ENCODE measurements at regions not wholly inside any gene's neighbourhood (a gene's known extent, or its start where the extent isn't known, plus 50 kb on each side); places are given as distances from the start of the nearest gene placed in this dataset.
"Not testable (repeated sequence)": the region's sequence is repeated elsewhere in the genome, so short reads cannot be mapped to it uniquely, and the experiment has no call there.

DNA sequence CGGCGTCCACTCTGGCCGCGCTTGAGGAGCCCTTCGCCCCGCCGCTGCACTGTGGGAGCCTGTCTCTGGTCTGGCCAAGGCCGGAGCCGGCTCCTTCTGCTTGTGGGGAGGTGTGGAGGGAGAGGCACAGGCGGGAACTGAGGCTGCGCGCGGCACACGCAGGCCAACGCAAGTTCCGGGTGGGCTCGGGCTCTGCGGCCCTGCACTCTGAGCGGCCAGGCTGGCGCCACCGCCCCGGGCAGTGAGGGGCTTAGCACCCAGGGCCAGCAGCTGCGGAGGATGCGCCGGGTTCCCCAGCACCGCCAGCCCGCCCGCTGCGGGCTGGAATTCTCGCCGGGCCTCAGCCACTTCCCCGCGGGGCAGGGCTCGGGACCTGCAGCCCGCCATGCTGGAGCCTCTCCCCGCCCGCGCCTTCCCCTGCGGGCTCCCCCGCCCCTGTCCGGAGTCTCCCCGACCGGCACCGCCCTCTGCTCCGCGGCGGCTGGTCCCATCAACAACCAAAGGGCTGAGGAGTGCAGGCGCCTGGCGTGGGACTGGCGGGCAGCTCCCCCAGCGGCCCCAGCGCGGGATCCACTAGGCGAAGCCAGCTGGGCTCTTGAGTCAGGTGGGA lies 921.2 kb upstream of the FOXG1 start:
- no peak for DNase-seq

DNA sequence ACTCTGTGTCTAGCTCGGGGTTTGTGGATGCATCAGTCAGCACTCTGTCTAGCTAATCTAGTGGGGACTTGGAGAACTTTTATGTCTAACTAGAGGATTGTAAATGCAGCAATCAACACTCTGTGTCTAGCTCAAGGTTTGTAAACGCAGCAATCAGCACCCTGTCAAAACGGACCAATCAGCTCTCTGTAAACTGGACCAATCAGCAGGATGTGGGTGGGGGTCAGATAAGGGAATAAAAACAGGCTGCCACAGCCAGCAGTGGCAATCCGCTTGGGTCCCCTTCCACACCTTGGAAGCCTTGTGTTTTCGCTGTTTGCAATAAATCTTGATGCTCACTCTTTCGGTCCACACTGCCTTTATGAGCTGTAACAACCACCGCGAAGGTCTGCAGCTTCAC lies 920.7 kb upstream of the FOXG1 start:
- DNase-seq = no peak

DNA sequence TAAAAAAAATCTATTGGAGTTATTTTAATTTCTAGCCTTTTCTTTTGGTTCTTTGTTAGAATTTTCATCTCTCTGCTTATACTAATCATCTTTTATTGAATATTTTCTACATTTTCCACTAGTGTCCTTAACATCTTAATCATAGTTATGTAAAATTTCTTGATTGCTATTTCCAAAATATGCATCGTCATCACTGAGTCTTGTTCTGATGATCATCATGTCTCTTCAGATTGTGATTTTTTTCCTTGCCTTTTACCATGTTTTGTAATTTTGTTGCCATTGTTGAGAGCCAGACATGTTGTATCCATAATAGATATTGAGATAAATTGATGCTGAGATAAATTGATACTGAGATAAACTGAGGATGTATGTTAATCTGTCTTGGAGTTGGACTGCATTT lies 919.1 kb upstream of the FOXG1 start:
- not testable (repeated sequence) for DNase-seq

DNA sequence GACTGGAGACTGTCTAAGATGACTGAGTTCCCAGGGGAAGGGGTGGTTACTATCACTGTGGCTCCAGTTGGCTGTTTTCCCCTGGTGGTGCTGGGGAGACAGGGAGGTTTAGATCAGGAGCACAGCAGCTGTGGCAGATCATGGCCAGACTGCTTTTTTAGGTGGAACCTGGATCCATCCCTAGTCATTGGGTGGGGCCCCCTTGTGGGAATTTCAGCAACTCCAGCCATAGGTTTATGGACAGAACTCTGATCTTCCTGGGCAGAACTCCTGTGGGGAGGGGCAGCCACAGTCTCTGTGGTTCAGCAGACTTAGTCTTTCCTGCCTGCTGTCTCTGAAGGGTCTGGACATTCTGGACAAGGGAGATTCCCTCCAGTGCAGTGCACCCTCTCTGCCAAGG lies 917.4 kb upstream of the FOXG1 start:
- not testable (repeated sequence) for DNase-seq

DNA sequence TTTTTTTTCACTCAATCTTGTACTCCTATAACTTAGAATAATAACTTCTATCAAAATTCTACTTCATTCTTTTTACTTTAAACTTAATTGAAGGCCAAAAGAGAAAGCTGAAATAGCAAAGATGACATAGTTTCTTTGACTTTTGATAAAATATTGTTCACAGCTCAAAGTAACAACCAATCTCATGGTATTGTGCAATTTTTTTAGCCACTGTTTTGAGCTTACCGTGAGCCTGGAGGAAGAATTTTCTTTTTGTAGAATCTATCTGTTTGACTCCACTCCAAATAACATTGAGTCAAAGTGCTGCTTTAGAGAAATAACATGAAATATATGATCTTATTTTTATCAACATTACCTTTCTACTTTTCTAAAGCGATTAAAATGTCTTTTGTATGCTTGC lies 903.9 kb upstream of the FOXG1 start:
- DNase-seq = no peak

DNA sequence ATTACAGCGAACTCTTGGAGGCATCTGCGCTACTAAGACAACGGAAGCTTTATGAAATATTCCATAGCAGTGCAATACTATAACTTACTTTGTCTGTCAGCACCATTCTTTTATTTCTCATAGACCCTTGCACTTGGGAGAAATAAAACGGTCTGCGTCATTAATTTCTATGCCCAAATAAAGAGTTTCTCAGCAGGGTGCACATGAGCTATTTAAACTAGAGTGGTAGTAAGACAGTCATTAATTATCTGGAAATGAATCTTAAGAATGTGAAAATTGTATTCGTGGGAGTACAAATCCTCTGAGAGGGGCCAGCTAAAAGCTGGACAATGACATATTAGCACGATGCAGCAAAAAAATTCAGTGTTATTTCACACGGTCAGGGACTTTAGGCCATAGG lies 903.4 kb upstream of the FOXG1 start:
- no peak for DNase-seq

DNA sequence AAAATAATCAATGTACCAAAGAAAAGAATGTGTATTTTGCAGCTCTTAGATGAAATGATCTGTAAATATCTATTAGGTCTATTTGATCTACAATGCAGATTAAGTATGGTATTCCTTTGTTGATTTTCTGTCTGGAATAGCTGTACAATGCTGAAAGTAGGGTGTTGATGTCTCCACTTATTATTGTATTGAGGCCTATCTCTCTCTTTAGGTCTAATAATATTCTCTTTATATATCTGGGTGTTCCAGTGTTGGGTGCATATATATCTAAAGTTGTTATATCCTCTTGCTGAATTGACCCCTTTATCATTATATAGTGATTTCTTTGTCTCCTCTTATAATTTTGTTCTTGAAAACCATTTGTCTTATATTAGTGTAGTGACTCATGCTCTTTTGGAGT lies 885.5 kb upstream of the FOXG1 start:
- no peak for DNase-seq

DNA sequence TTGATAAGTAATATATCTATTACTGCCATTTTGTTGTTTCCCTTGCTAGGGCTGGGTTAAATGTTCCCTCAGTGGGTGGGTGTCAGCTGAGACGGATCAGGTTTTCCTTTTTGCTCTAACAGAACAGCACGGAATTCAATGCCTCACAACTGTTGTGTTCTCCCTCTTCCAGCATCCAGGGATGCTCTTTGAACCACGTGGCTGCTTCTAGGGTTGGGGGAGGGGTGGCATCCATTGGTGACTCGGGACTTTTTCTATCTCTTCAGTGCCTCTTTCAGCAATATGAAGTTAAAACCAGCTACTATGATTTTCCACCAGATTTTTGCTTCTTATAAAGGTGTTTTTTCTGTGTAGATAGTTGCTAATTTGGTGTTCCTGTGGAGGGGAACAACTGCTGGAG lies 884.9 kb upstream of the FOXG1 start:
- DNase-seq = no peak

DNA sequence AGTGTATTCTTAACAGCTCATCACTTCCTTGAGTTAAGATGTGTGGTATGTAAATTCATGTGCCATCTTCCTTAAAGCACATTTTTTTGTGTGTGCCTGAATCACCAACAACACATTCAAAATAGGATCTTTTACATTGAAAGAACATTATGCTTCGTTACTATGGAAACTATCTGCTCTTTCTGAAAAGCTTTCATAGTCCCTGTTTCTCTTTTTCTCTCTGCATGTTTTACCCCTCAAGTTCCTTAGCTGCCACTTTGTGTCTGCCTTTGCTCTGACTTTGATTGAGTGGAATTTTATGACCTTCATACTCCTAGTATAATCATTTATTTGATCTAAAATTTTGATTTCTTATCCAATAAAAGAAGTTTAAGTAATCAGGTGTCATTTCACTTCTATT lies 880.3 kb upstream of the FOXG1 start:
- no peak for DNase-seq

DNA sequence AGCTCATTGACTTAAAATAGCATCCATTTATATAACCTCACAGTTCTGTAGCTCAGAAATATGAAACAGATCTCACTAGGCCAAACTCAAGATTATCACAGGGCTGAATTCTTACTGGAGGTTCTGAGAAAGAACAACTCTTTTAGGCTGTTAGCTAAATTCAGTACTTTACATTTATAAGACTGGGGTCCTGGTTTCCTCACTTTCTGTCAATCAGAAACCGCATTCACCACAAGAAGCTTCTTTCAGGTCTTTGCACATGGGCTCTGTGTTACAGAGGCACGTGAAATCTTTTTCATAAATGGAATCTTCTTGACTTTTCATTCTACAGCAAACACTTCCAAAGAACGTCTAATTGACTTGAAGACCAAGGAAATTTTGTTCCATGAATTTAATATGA lies 876.3 kb upstream of the FOXG1 start:
- no peak for DNase-seq

DNA sequence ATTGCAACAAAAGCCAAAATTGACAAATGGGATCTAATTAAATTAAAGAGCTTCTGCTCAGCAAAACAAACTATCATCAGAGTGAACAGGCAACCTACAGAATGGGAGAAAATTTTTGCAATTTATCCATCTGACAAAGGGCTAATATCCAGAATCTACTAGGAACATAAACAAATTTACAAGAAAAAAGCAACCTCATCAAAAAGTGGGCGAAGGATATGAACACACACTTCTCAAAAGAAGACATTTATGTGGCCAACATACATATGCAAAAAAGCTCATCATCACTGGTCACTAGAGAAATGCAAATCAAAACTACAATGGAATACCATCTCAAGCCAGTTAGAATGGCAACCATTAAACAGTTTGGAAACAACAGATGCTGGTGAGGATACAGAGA lies 858.1 kb upstream of the FOXG1 start:
- DNase-seq = not testable (repeated sequence)

DNA sequence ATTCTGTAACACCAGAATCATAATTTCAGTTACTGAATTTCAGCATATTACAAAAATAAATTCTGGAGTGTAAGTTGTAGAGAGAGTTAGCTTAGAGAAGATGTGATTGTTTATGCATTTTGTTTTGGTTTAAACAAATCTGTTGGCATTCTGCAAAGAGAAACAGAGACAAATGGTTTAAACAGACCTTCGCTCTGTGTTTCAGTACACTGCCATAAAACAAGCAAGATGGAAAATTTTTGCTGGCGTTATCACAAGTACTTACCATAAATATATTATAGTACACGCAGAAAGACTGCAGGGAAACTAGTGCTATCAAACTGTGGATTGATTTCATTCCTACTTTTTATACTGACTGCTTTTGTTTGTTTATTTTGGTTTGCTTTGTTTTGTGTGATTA lies 850.3 kb upstream of the FOXG1 start:
- no peak for DNase-seq

DNA sequence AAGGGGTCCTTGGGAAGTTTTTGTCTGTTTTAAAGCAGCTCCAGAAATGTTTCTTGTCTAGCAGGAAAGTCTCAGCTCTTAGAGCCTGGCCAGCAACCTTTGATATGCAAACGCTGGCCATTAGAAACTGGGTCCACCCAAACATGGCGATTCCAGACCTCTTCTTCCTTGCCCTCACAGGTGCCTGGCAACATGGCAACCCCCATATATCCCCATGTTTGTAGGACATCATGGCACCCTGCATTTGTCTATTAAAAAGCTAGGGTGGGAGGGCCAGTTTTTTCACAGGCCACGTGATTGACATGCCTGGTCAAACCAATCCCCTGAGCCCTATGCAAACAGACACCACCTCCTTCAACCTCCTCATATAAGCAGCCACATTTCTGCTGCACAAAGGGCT lies 848.7 kb upstream of the FOXG1 start:
- DNase-seq = no peak

DNA sequence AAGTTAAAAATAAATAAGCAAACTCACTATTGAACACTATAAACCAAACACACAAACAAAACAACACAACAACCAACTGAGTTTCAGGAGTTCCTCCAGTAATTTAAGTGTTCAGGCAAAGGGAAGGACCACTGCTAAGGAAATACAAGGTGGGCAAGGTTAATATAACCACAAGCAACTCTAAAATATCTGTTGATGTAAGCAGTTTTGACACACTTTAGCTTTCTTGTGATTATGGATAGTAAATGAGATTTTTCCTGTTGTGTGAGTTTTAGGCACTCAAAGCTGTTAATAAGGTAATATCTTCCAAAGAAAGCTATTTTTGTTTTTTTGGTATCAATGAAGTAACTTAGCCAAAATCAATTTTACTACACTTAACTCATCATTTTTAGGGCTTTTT lies 839.1 kb upstream of the FOXG1 start:
- DNase-seq = no peak

DNA sequence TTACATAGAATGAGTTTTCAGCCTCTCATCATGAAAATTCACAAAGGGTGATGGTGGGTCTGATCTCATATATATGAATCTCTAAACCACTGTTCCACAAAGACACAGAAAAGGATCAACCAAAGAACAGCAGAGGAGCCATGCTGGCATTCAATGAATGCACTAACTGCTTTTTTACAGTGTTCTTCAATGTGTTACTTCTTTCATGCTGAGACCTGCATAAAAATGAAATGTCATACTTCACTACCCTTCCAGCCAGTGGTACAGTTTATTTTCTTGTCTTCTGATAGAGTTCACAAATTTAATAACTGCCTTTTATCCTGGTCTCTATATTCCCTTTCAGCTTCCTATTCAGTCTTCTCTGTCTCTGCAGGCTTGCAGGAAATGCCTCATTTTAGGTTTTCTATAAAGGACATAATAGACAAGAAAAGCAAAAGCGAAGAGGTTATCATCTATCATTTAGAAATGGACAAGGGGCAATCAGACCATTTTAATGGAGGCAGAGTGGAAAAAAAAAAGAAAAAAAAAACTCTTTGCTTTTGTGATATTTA lies 836.7 kb upstream of the FOXG1 start:
- DNase-seq = no peak

DNA sequence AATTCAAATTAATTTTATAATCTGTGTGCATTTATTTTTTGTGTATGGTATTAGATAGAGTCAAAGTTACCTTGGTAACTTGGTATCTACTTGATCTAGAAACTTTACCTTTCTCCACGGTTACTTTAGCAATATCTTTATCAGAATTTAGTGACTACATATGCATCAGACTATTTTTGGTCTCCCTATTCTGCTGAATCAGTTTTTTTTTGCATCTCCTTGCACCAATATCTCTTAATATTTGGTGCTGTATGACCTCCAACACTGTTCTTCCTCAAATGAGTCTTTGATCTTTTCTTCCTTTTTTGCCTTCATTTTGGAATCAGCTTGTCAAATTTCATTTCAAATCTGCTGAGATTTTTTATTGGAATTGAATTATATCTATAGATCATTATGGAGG lies 828.2 kb upstream of the FOXG1 start:
- DNase-seq = no peak

DNA sequence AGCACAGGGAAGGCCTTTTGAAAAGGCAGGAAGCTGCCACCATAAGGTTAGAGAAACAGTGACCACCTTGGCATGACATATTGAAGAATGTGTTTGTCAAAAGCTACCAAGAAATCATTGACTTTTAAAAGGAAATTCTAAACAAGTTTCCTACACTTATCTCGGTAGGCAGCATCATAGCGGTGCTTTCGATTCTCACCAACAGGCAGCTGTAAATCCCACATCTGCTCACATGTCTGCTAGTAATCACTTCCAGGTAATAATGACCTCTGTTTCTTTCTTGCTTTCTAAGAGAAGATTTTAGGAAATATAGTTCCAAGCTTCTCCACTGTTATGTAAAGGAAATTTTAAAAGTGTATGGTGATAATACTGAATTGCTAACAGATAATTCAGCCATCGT lies 821.1 kb upstream of the FOXG1 start:
- DNase-seq = no peak

DNA sequence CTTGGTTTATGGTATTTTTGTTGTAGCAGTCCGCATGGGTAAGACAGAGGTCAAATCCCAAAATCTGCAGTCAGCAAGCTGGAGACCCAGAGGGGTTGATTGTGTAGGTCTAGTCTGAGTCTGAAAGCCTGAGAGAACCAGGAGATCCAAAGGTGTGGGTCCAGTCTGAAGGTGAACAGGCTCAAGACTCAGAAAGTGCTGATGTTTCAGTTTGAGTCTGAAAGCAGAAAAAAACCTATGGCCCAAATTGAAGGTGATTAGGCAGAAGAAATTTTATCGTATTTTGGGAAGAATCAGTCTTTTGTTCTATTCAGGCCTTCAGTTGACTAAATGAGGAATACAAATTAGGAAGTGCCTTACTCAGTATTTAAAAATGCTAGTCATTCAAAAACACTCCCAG lies 807.8 kb upstream of the FOXG1 start:
- no peak for DNase-seq

DNA sequence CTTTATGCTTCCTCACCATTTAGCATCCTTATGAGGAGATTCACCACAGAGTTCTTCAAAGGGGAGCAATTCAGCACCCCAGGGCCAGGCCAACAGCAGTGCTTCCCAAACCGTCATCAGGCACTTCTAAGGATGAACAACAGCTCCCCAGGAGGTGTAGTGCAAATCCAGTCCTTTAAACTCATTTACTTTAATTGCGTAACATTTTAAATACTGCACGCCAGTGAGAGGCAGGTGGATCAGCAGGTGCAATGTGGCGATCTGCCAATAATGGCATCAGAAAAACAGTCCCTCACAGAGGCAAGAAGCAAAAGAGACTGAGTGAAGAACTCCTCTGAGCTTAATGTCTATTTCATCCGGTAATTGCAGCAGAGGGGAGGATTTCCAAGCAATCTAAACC lies 770.9 kb upstream of the FOXG1 start:
- DNase-seq = no peak

DNA sequence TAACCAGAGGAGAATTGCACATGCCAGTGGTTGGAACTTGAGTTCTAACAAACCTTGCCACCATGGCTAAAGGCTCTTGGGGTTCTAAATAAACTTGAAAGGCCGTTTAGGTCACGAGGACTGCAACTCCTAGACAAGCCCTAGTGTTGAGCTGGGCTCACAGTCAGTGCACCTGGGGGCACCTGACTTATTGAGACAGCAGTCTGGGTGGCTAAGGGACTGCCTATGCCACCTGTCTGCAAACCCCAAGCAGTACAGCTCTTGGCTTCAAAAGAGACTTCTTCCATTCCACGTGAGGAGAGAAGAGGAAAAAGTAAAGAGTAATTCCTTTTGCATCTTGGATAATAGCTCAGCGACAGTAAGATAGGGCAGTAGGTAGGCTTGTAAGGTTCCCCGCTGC lies 765.6 kb upstream of the FOXG1 start:
- DNase-seq = no peak

DNA sequence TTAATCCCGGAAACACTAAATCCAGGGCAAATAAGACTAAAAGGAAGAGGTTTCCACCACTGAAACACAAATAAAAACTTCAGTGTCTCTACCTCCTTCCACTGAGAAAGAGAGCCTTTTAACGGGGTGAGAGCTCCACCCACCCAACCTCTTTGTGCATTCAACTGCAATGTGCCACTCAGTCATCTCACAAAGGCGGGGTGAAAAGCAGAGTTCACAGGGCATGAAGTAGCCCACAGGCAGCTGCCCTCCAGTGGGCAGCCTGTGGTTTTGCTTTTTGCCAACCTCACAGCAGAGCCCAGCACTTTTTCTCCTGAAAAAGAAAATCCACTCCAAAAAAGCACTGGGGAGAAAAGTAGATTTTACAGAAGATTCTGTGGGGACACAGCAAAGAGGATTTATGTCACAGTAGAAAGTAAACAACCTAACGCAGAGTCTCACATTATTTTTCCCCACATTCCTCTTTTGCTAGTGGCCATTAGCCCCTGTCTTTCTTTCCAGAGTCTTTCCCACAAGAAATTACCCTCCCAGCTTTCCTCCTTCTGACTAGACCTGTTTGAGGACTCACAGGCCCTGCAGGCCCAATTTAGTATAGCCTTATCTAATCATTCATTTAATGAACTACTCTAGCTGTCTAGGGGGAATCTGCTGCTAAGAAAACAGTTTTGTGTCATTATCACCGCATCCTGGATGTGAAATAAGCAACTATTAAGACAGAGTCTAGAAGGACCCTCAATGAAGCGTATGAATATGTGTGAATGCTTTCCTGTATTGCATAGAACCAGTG lies 753.8 kb upstream of the FOXG1 start:
- DNase-seq = no peak

DNA sequence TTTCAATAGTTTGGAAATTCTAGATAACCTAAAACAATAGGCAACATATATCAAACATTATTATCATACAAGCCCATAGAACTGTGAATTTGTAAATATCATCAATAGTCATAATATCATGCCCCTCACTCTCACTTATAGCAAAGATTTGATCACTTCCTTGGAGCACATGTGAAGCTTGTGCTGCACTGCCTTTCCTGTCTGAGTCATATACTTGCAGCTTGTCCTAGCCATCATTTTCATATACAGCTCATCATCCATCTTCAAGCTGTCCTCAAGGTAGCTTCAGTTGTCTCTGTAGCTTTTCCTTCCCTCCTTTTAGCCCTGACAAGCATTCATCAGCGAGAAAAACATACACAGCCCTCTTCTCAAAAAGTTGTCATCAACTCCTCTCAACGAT lies 746.5 kb upstream of the FOXG1 start:
- DNase-seq = no peak

DNA sequence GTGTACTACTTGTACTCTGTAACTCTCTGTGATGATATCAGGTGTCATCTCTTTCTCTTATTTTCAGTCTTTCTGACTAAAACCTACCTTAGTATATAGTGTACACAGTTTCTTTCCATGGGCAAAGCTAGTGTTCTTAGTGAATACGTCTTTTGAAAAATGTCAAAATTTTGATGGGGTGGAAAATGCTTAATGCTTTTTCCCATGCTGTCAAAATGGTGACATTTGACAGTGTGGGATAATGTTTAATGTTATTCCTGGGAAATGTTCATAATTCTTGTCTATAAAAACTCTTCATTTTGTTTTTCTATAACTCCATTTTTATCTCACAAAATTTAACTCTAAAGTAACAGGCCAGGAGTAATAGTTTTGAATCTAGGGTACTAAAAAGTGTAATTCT lies 742.7 kb upstream of the FOXG1 start:
- DNase-seq = no peak

DNA sequence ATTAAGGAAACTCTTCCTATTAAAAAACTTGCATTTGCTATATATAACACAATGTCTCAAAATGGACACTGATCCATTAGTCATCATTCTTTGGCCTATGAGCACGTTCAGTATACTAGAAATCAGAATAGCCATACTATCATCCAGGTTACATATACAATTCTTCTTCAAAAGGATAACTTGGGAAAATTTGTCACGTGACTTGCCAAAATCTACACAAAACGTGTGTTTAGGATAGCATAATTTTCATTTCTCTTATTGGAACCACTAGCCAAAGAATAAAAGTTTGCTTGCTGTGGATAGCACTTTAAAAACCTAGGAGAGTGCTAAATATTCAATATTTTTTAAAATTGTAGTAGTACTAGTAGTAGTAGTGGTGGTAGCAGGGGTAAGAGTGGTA lies 714.3 kb upstream of the FOXG1 start:
- DNase-seq = no peak

DNA sequence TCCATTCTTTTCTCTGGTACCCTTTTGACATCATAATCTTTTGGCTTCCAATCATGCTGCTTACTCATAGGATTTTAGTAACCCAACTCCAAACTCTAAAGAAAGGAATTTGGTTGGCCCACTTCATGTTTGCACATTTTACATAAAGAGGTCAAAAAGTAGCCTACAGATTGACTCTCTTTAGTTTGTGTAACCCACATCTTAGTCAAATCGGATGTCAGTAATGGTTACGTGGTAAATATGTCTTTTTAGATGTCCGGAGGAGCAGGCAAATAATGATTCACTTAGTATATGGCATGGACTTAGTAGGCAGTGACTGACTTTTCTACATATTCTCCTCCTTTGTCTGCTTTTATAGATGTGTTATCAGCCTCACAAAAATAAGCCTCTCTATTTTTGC lies 711.6 kb upstream of the FOXG1 start:
- DNase-seq = no peak
